ENCODE measurements at regions not wholly inside any gene's neighbourhood (a gene's known extent, or its start where the extent isn't known, plus 50 kb on each side); places are given as distances from the start of the nearest gene placed in this dataset.
A peak's percentile ranks its signal among the peaks of the same experiment; 100 is the strongest.

DNA sequence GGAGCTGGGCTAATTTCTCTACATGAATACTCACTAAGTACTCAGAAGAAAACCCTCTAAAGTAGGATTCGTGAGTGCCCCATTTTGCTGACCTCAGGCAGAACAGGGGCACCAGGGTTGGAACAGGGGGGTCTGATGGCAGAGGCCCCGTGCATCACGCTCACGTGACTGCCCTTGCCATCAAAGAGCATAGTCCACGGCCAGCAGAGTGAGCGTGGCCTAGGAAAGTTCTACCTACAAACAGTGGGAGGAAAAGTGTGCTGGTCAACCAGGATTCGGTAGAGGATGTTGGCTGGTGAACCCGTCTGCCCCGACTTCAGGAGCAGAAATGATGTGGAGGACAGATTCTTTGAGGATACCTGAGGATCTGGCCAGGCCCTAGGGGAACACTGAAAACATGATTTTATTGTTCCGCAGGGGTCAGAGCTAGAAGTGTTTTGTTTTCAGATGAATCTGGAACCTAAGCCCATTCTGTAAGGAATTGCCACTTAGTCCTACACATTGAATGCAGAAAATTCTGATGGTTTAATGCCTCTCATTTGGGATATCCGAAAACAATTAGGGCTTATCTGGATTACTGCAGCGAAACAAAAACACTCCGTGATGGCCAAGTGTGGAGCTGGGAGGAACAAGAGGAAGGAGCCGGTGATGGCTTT lies 138.8 kb upstream of the SHH start:
- no peak for DNase-seq
- WGBS, 2 donors: 54 to 64% methylated on average over 12 to 13 of the region's 14 CpGs
- no peak overlapping the region for H3K4me3 ChIP-seq
- H3K9me3 ChIP-seq: no peaks in the 10 kb centered on the region
- H3K36me3 ChIP-seq: no peaks in the 10 kb centered on the region
- intact Hi-C loops (cut with DNase I): no loop called here
- H3K27ac ChIP-seq: peak overlapping the region in 1 of 4 donors; percentile 58
- TF ChIP-seq POLR2A (IDR thresholded peaks at IDR 0.05): no peak
- TF ChIP-seq, protein P1, sequence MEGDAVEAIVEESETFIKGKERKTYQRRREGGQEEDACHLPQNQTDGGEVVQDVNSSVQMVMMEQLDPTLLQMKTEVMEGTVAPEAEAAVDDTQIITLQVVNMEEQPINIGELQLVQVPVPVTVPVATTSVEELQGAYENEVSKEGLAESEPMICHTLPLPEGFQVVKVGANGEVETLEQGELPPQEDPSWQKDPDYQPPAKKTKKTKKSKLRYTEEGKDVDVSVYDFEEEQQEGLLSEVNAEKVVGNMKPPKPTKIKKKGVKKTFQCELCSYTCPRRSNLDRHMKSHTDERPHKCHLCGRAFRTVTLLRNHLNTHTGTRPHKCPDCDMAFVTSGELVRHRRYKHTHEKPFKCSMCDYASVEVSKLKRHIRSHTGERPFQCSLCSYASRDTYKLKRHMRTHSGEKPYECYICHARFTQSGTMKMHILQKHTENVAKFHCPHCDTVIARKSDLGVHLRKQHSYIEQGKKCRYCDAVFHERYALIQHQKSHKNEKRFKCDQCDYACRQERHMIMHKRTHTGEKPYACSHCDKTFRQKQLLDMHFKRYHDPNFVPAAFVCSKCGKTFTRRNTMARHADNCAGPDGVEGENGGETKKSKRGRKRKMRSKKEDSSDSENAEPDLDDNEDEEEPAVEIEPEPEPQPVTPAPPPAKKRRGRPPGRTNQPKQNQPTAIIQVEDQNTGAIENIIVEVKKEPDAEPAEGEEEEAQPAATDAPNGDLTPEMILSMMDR (IDR thresholded peaks at IDR 0.05): no peak
- H3K4me1 ChIP-seq: peaks cover 0 to 16% (median 4%) of the 10 kb centered on the region in 3 donors
- H3K27me3 ChIP-seq: peaks cover 0 to 40% (median 0%) of the 10 kb centered on the region in 4 donors

DNA sequence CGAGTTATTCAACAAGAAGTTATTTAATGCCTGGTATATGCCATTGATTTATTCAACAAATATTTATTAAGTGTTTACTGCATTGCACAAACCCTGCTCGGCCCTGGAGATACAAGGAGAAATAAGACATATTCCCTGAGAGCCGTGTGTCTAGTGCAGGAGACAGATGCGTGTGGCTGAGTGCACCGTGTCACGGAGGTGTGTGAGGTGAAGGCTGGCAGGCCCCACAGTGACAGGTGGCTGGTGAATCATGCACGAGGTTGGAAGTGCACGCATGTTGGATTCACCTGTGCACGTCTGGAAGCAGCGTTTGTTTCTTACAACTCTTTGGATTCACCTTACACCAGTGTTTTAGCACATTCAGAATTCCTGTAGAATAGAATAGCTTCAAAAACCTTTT lies 136.6 kb upstream of the SHH start:
- no peak for TF ChIP-seq POLR2A (IDR thresholded peaks at IDR 0.05)
- TF ChIP-seq, protein P1 (IDR thresholded peaks at IDR 0.05): no peak
- no peak overlapping the region for H3K4me3 ChIP-seq
- WGBS, 2 donors: 85 to 89% methylated on average over 10 of the region's 10 CpGs
- H3K27me3 ChIP-seq: peaks cover 0 to 37% (median 0%) of the 10 kb centered on the region in 4 donors
- intact Hi-C loops (cut with DNase I): no loop called here
- peaks cover 0 to 16% (median 4%) of the 10 kb centered on the region in 3 donors for H3K4me1 ChIP-seq
- no peak overlapping the region for H3K27ac ChIP-seq
- H3K9me3 ChIP-seq: no peaks in the 10 kb centered on the region
- no peak for DNase-seq
- H3K36me3 ChIP-seq: no peaks in the 10 kb centered on the region

DNA sequence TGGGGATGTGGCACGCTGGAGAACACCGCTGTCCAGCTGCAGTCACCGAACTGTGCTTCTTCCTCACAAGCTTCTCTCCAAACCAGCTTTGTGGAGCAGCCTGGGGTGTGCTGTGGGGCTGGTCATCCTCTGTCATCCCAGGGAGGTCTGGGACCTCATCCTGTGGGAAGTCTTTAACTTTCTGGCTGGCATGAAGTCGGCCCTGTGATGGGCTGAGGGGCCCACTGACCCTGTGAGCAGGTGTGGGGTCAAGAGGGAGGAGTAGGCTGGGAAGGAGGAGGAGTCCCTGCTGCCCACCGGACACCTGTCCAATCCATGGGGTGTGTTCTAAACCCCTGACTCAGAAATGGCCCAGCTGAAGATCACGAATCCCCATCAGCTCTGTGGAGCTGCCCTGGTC lies 136.2 kb upstream of the SHH start:
- TF ChIP-seq, protein P1 (IDR thresholded peaks at IDR 0.05): no peak
- TF ChIP-seq POLR2A (IDR thresholded peaks at IDR 0.05): no peak
- Histone ChIP-seq H3K9me3 (no peaks in the 10 kb centered on the region), H3K36me3 (no peaks in the 10 kb centered on the region), H3K4me3 (no peak overlapping the region), H3K27ac (no peak overlapping the region), H3K27me3 (peaks cover 0 to 32% (median 0%) of the 10 kb centered on the region in 4 donors), H3K4me1 (peaks cover 0 to 16% (median 4%) of the 10 kb centered on the region in 3 donors)
- WGBS, 2 donors: 85 to 91% methylated on average over 4 to 5 of the region's 6 CpGs
- intact Hi-C loops (cut with DNase I): no loop called here
- DNase-seq: no peak

DNA sequence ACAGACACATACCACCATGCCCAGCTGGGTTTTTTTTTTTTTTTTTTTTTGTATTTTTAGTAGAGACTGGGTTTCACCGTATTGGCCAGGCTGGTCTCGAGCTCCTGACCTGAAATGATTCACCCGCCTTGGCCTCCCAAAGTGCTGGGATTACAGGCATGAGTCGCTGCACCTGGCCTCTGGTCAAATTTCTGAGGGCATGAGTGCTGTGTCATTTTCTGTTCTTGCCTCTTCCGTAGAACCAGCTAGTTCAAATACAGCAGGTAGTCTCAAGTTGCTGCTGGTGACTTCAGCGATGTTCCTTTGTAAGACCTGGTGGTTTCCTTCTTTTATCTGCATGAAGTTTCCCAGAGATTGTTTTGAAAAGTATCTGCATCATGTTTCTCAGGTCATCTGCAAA lies 134.8 kb upstream of the SHH start:
- Histone ChIP-seq H3K27ac (no peak overlapping the region), H3K4me3 (no peak overlapping the region), H3K27me3 (peaks cover 0 to 33% (median 0%) of the 10 kb centered on the region in 4 donors), H3K9me3 (no peaks in the 10 kb centered on the region), H3K4me1 (peaks cover 0 to 12% (median 2%) of the 10 kb centered on the region in 3 donors), H3K36me3 (no peaks in the 10 kb centered on the region)
- no peak for TF ChIP-seq POLR2A (IDR thresholded peaks at IDR 0.05)
- TF ChIP-seq, protein P1 (IDR thresholded peaks at IDR 0.05): no peak
- 65 to 79% methylated on average over 2 to 6 of the region's 6 CpGs for WGBS, 2 donors
- intact Hi-C loops (cut with DNase I): no loop called here
- DNase-seq: no peak

DNA sequence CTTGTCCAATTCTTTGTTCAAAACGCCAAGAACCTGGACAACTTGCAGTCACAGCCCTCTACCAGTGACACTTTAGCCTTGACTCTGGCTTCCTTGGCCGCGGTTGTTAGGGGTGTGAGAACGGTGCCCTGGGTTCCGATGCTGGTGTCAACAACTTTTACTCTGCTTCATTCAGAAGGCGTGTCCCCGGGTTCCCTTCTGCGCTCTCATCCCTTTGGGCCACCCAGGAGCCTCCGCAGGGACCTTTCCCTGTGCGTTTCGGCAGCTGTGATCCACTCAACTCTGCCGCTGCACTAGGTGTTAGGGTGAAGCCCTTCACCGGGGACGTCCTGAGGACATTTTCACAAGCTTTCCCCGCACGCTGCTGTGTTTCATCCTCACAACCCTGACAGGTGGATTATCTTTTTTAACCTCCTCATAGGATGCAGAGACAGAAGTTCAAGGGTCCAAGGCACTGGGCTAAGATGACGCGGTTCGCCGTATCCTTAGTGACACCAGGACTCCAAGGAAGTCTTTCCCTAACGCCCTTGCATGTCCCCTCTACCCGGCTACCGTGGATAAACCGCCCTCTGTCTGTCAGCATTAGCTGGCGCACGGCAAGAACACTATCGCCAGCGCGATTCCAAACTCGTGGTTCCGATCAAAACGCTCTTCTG lies 133.5 kb upstream of the SHH start:
- Histone ChIP-seq H3K36me3 (no peaks in the 10 kb centered on the region), H3K4me3 (no peak overlapping the region), H3K27ac (no peak overlapping the region), H3K27me3 (peaks cover 0 to 35% (median 0%) of the 10 kb centered on the region in 4 donors), H3K9me3 (no peaks in the 10 kb centered on the region), H3K4me1 (no peaks in the 10 kb centered on the region)
- 95% methylated on average over 26 to 31 of the region's 32 CpGs for WGBS, 2 donors
- TF ChIP-seq, protein P1 (IDR thresholded peaks at IDR 0.05): no peak
- TF ChIP-seq POLR2A (IDR thresholded peaks at IDR 0.05): no peak
- no peak for DNase-seq
- intact Hi-C loops (cut with DNase I): no loop called here

All from esophagus squamous epithelium (tissue), 5 donors.